ENCODE measurements at regions not wholly inside any gene's neighbourhood (a gene's known extent, or its start where the extent isn't known, plus 50 kb on each side); places are given as distances from the start of the nearest gene placed in this dataset.
A peak's percentile ranks its signal among the peaks of the same experiment; 100 is the strongest.
"Not testable (repeated sequence)": the region's sequence is repeated elsewhere in the genome, so short reads cannot be mapped to it uniquely, and the experiment has no call there.

GRCh38 chrY:20643055-20643454, 67.5 kb downstream of the EIF1AY start:
- no peak for ATAC-seq
- no peak for DNase-seq (ENCODE audit: low spot score in 2 of 2)

GRCh38 chrY:20648265-20648664, 72.7 kb downstream of the EIF1AY start:
- H3K27ac Mint-ChIP-seq = no peak overlapping the region
- H3K4me1 Mint-ChIP-seq = no peaks in the 10 kb centered on the region
- ATAC-seq = no peak
- H3K9me3 Mint-ChIP-seq = no peaks in the 10 kb centered on the region
- H3K36me3 Mint-ChIP-seq = no peaks in the 10 kb centered on the region
- no peak overlapping the region for H3K4me3 Mint-ChIP-seq
- no peak for DNase-seq (ENCODE audit: low spot score in 2 of 2)

More at GRCh38 chrY:20643055-20643454, 67.5 kb downstream of the EIF1AY start:
- Mint-ChIP-seq H3K4me1 (no peaks in the 10 kb centered on the region), H3K4me3 (no peak overlapping the region), H3K9me3 (no peaks in the 10 kb centered on the region), H3K36me3 (no peaks in the 10 kb centered on the region), H3K27ac (no peak overlapping the region)

GRCh38 chrY:20648891-20649290, 73.3 kb downstream of the EIF1AY start:
- H3K9me3 Mint-ChIP-seq; H3K36me3 Mint-ChIP-seq; H3K27ac Mint-ChIP-seq; H3K4me3 Mint-ChIP-seq; ATAC-seq; H3K4me1 Mint-ChIP-seq; DNase-seq (ENCODE audit: low spot score in 2 of 2): not testable (repeated sequence)

- no peaks in the 10 kb centered on the region for H3K36me3 Mint-ChIP-seq
- DNase-seq (ENCODE audit: low spot score in 2 of 2) (no peak), ATAC-seq (no peak)
- H3K27ac Mint-ChIP-seq = no peak overlapping the region
- H3K4me1 Mint-ChIP-seq = no peaks in the 10 kb centered on the region
- H3K4me3 Mint-ChIP-seq = no peak overlapping the region
- H3K9me3 Mint-ChIP-seq = no peaks in the 10 kb centered on the region
Observed at GRCh38 chrY:20651481-20651880, 75.9 kb downstream of the EIF1AY start.

- H3K4me3 Mint-ChIP-seq = no peak overlapping the region
- no peaks in the 10 kb centered on the region for H3K4me1 Mint-ChIP-seq
- ATAC-seq (no peak), DNase-seq (ENCODE audit: low spot score in 2 of 2) (no peak)
- no peak overlapping the region for H3K27ac Mint-ChIP-seq
- no peaks in the 10 kb centered on the region for H3K9me3 Mint-ChIP-seq
- no peaks in the 10 kb centered on the region for H3K36me3 Mint-ChIP-seq
Observed at GRCh38 chrY:20659450-20659849, 83.9 kb downstream of the EIF1AY start.

GRCh38 chrY:20662204-20662603, 86.6 kb downstream of the EIF1AY start:
- Mint-ChIP-seq H3K9me3 (no peaks in the 10 kb centered on the region), H3K4me3 (no peak overlapping the region), H3K27ac (no peak overlapping the region), H3K4me1 (no peaks in the 10 kb centered on the region), H3K36me3 (no peaks in the 10 kb centered on the region)
- no peak for ATAC-seq
- DNase-seq (ENCODE audit: low spot score in 2 of 2) = no peak

DNA sequence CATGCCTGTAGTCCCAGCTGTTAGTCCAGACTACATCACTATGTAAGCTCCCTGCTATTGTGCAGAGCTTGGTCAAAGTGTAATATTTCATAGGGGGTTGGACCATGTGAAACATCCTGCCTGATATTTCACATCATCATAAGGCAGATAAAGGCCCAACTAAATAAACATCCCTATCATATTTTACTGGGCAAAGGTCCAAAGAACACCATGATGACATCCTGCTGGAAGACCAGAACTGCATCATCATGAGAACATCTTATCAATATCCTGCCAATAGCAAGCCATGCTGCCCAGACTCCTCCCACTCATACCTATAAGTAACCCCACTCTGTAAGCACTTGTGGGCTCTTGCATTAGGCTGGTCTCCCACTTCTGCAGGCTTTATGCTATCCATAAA, 88.6 kb downstream of the EIF1AY start:
- Mint-ChIP-seq H3K4me3 (no peak overlapping the region), H3K9me3 (no peaks in the 10 kb centered on the region), H3K36me3 (no peaks in the 10 kb centered on the region), H3K27ac (no peak overlapping the region), H3K4me1 (no peaks in the 10 kb centered on the region)
- ATAC-seq (no peak), DNase-seq (ENCODE audit: low spot score in 2 of 2) (no peak)

GRCh38 chrY:20665357-20665756, 89.8 kb downstream of the EIF1AY start:
- ATAC-seq, H3K9me3 Mint-ChIP-seq, H3K36me3 Mint-ChIP-seq, H3K4me3 Mint-ChIP-seq, H3K4me1 Mint-ChIP-seq, H3K27ac Mint-ChIP-seq: not testable (repeated sequence)
- peak in 1 of 2 donors; percentile 17 for DNase-seq (ENCODE audit: low spot score in 2 of 2)

DNA sequence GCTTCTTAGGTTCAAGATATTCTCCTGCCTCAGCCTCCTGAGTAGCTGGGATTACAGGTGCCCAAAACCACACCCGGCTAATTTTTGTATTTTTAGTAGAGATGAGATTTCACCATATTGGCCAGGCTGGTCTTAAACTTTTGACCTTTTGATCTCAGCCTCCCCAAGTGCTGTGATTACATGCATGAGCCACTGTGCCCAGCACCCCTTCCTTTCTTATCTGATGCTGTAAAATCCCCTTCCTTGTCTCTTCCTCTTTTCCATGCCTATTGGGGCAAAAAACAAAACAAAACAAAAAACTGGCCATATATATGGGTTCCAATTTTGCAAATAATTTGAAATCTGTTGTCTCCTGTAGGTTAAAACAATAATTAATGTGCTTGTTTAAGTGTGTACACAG, 74.0 kb upstream of the RPS4Y2 start:
- Mint-ChIP-seq H3K9me3 (no peaks in the 10 kb centered on the region), H3K4me1 (peaks cover 5% of the 10 kb centered on the region), H3K36me3 (no peaks in the 10 kb centered on the region), H3K4me3 (no peak overlapping the region), H3K27ac (no peak overlapping the region)
- DNase-seq (ENCODE audit: low spot score in 2 of 2) (no peak), ATAC-seq (no peak)

- no peak for DNase-seq (ENCODE audit: low spot score in 2 of 2)
- H3K36me3 Mint-ChIP-seq = no peaks in the 10 kb centered on the region
- H3K9me3 Mint-ChIP-seq = no peaks in the 10 kb centered on the region
- no peak for ATAC-seq
- no peak overlapping the region for H3K4me3 Mint-ChIP-seq
- no peak overlapping the region for H3K27ac Mint-ChIP-seq
- H3K4me1 Mint-ChIP-seq = peaks cover 5% of the 10 kb centered on the region
Observed at GRCh38 chrY:20683371-20683770, 72.5 kb upstream of the RPS4Y2 start.

- ATAC-seq = no peak
- Mint-ChIP-seq H3K27ac (peak overlapping the region; percentile 52), H3K36me3 (no peaks in the 10 kb centered on the region), H3K4me1 (peaks cover 5% of the 10 kb centered on the region), H3K4me3 (no peak overlapping the region), H3K9me3 (no peaks in the 10 kb centered on the region)
- DNase-seq (ENCODE audit: low spot score in 2 of 2) = no peak
Observed at GRCh38 chrY:20686674-20687073, 69.2 kb upstream of the RPS4Y2 start.
